ENCODE measurements at regions not wholly inside any gene's neighbourhood (a gene's known extent, or its start where the extent isn't known, plus 50 kb on each side); places are given as distances from the start of the nearest gene placed in this dataset.

GRCh38 chr7:52944921-52945320 is 90.5 kb upstream of the POM121L12 start:
- TF ChIP-seq, protein P1, sequence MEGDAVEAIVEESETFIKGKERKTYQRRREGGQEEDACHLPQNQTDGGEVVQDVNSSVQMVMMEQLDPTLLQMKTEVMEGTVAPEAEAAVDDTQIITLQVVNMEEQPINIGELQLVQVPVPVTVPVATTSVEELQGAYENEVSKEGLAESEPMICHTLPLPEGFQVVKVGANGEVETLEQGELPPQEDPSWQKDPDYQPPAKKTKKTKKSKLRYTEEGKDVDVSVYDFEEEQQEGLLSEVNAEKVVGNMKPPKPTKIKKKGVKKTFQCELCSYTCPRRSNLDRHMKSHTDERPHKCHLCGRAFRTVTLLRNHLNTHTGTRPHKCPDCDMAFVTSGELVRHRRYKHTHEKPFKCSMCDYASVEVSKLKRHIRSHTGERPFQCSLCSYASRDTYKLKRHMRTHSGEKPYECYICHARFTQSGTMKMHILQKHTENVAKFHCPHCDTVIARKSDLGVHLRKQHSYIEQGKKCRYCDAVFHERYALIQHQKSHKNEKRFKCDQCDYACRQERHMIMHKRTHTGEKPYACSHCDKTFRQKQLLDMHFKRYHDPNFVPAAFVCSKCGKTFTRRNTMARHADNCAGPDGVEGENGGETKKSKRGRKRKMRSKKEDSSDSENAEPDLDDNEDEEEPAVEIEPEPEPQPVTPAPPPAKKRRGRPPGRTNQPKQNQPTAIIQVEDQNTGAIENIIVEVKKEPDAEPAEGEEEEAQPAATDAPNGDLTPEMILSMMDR (IDR thresholded peaks at IDR 0.05): no peak
- no peak for TF ChIP-seq POLR2A (IDR thresholded peaks at IDR 0.05)

All from thyroid gland (tissue), 4 donors.